Parathyroid adenoma (tissue), 2 donors: ENCODE measurements at regions not wholly inside any gene's neighbourhood (a gene's known extent, or its start where the extent isn't known, plus 50 kb on each side); places are given as distances from the start of the nearest gene placed in this dataset.

ENCODE experiments used
- H2AFZ ChIP-seq: fragments of 300-600 bp; sonication (generic); one replicate; pipeline ENCODE4 v1.7.0; 2017; ENCODE audit warnings: antibody characterized with exemption, mild to moderate bottlenecking
- H3K27ac ChIP-seq: fragments of 300-600 bp; sonication (generic); one replicate; pipeline ENCODE4 v1.7.0; 2017
- H3K27me3 ChIP-seq: fragments of 300-600 bp; sonication (generic); one replicate; pipeline ENCODE4 v1.7.0; 2017; ENCODE audit warnings: low read length; ENCODE audit not compliant: control insufficient read depth, insufficient read depth
- H3K36me3 ChIP-seq: fragments of 300-600 bp; sonication (generic); one replicate; pipeline ENCODE4 v1.7.0; 2017; ENCODE audit warnings: low read length; ENCODE audit not compliant: control insufficient read depth, insufficient read depth
- H3K4me1 ChIP-seq: fragments of 300-600 bp; sonication (generic); one replicate; pipeline ENCODE4 v1.7.0; 2017; ENCODE audit warnings: control low read depth
- H3K4me2 ChIP-seq: fragments of 300-600 bp; sonication (generic); one replicate; pipeline ENCODE4 v1.7.0; 2017; ENCODE audit warnings: low read length
- H3K4me3 ChIP-seq: fragments of 300-600 bp; sonication (generic); one replicate; pipeline ENCODE4 v1.7.0; 2017; ENCODE audit warnings: low read depth, low read length
- H3K79me2 ChIP-seq: fragments of 300-600 bp; sonication (generic); one replicate; pipeline ENCODE4 v1.7.0; 2017; ENCODE audit warnings: control low read depth
- H3K9ac ChIP-seq: fragments of 300-600 bp; sonication (generic); one replicate; pipeline ENCODE4 v1.7.0; 2017; ENCODE audit warnings: mild to moderate bottlenecking
- H3K9me3 ChIP-seq: fragments of 300-600 bp; sonication (generic); one replicate; pipeline ENCODE4 v1.7.0; 2017; ENCODE audit warnings: low read length; ENCODE audit not compliant: control insufficient read depth
- CTCF ChIP-seq: fragments of 300-600 bp; sonication (generic); IDR thresholded peaks from one replicate; pipeline ENCODE4 v1.7.0; 2017; ENCODE audit warnings: antibody characterized with exemption, mild to moderate bottlenecking
- donor health status: primary hyperparathyroidism.

GRCh38 chr9:113705928-113706519, 170.1 kb upstream of the ZNF618 start:
- Histone ChIP-seq H2AFZ (no peak overlapping the region), H3K79me2 (no peaks in the 10 kb centered on the region), H3K4me1 (no peaks in the 10 kb centered on the region), H3K36me3 (no peaks in the 10 kb centered on the region), H3K27me3 (no peaks in the 10 kb centered on the region), H3K9me3 (no peaks in the 10 kb centered on the region), H3K4me2 (no peak overlapping the region), H3K27ac (no peak overlapping the region), H3K9ac (no peak overlapping the region), H3K4me3 (no peak overlapping the region)
- TF ChIP-seq CTCF, result no peak

GRCh38 chr9:113707953-113708695, 168.0 kb upstream of the ZNF618 start:
- Histone ChIP-seq H3K79me2 (no peaks in the 10 kb centered on the region), H3K27me3 (no peaks in the 10 kb centered on the region), H3K4me2 (no peak overlapping the region), H3K36me3 (no peaks in the 10 kb centered on the region), H3K9ac (no peak overlapping the region), H3K4me1 (no peaks in the 10 kb centered on the region), H3K9me3 (no peaks in the 10 kb centered on the region), H3K4me3 (no peak overlapping the region), H2AFZ (no peak overlapping the region), H3K27ac (no peak overlapping the region)
- no peak for TF ChIP-seq CTCF

- Histone ChIP-seq H3K9me3 (no peaks in the 10 kb centered on the region), H3K79me2 (no peaks in the 10 kb centered on the region), H3K4me3 (no peak overlapping the region), H3K27me3 (no peaks in the 10 kb centered on the region), H3K27ac (no peak overlapping the region), H3K36me3 (no peaks in the 10 kb centered on the region), H3K4me2 (no peak overlapping the region), H3K9ac (no peak overlapping the region), H3K4me1 (no peaks in the 10 kb centered on the region), H2AFZ (no peak overlapping the region)
- no peak for TF ChIP-seq CTCF
Measured at GRCh38 chr9:113708821-113709713, 167.0 kb upstream of the ZNF618 start.

- Histone ChIP-seq H3K4me3 (no peak overlapping the region), H3K9ac (no peak overlapping the region), H3K36me3 (no peaks in the 10 kb centered on the region), H3K4me2 (no peak overlapping the region), H2AFZ (no peak overlapping the region), H3K4me1 (no peaks in the 10 kb centered on the region), H3K27ac (no peak overlapping the region), H3K79me2 (no peaks in the 10 kb centered on the region), H3K27me3 (no peaks in the 10 kb centered on the region), H3K9me3 (no peaks in the 10 kb centered on the region)
- no peak for TF ChIP-seq CTCF
Measured at GRCh38 chr9:113709721-113710120, 166.4 kb upstream of the ZNF618 start.
